ENCODE measurements at regions not wholly inside any gene's neighbourhood (a gene's known extent, or its start where the extent isn't known, plus 50 kb on each side); places are given as distances from the start of the nearest gene placed in this dataset.

- Mint-ChIP-seq H3K27ac (no peak overlapping the region), H3K4me3 (no peak overlapping the region), H3K27me3 (ENCODE audit: low read depth, poor library complexity) (peaks cover 3% of the 10 kb centered on the region), H3K9me3 (no peaks in the 10 kb centered on the region), H3K4me1 (no peaks in the 10 kb centered on the region), H3K36me3 (ENCODE audit: low read depth) (no peaks in the 10 kb centered on the region)
- no peak for DNase-seq
- TF ChIP-seq CTCF (IDR thresholded peaks at IDR 0.05) = no peak
Observed at GRCh38 chr2:212692466-212692865, 153.9 kb upstream of the ERBB4 start.

- no peaks in the 10 kb centered on the region for H3K4me1 Mint-ChIP-seq
- peak; percentile 97 for TF ChIP-seq CTCF (IDR thresholded peaks at IDR 0.05)
- H3K36me3 Mint-ChIP-seq (ENCODE audit: low read depth) = no peaks in the 10 kb centered on the region
- H3K27me3 Mint-ChIP-seq (ENCODE audit: low read depth, poor library complexity) = no peaks in the 10 kb centered on the region
- peak; percentile 66 for DNase-seq
- no peaks in the 10 kb centered on the region for H3K9me3 Mint-ChIP-seq
- H3K4me3 Mint-ChIP-seq = no peak overlapping the region
- H3K27ac Mint-ChIP-seq = no peak overlapping the region
Observed at GRCh38 chr2:212686285-212686895, 147.8 kb upstream of the ERBB4 start.

GRCh38 chr2:212683346-212684097 is 144.9 kb upstream of the ERBB4 start:
- no peak overlapping the region for H3K4me3 Mint-ChIP-seq
- H3K27me3 Mint-ChIP-seq (ENCODE audit: low read depth, poor library complexity) = no peaks in the 10 kb centered on the region

GRCh38 chr2:212682937-212683336 is 144.3 kb upstream of the ERBB4 start:
- no peak for TF ChIP-seq CTCF (IDR thresholded peaks at IDR 0.05)
- Mint-ChIP-seq H3K4me3 (no peak overlapping the region), H3K36me3 (ENCODE audit: low read depth) (no peaks in the 10 kb centered on the region), H3K9me3 (no peaks in the 10 kb centered on the region), H3K4me1 (no peaks in the 10 kb centered on the region), H3K27ac (no peak overlapping the region), H3K27me3 (ENCODE audit: low read depth, poor library complexity) (no peaks in the 10 kb centered on the region)
- no peak for DNase-seq

More at GRCh38 chr2:212683346-212684097, 144.9 kb upstream of the ERBB4 start:
- no peak for DNase-seq
- Mint-ChIP-seq H3K4me1 (no peaks in the 10 kb centered on the region), H3K36me3 (ENCODE audit: low read depth) (no peaks in the 10 kb centered on the region), H3K9me3 (no peaks in the 10 kb centered on the region), H3K27ac (no peak overlapping the region)
- TF ChIP-seq CTCF (IDR thresholded peaks at IDR 0.05) = no peak

GRCh38 chr2:212677466-212677865 is 138.9 kb upstream of the ERBB4 start:
- H3K27me3 Mint-ChIP-seq (ENCODE audit: low read depth, poor library complexity) = peaks cover 6% of the 10 kb centered on the region
- no peaks in the 10 kb centered on the region for H3K36me3 Mint-ChIP-seq (ENCODE audit: low read depth)
- peak overlapping the region; percentile 28 for H3K4me3 Mint-ChIP-seq
- no peaks in the 10 kb centered on the region for H3K9me3 Mint-ChIP-seq
- peak; percentile 4 for DNase-seq
- peaks cover 8% of the 10 kb centered on the region for H3K4me1 Mint-ChIP-seq
- no peak overlapping the region for H3K27ac Mint-ChIP-seq
- TF ChIP-seq CTCF (IDR thresholded peaks at IDR 0.05) = no peak

- DNase-seq = no peak
- H3K4me1 Mint-ChIP-seq = peaks cover 1% of the 10 kb centered on the region
- TF ChIP-seq CTCF (IDR thresholded peaks at IDR 0.05) = no peak
- H3K27ac Mint-ChIP-seq = no peak overlapping the region
- peaks cover 6% of the 10 kb centered on the region for H3K27me3 Mint-ChIP-seq (ENCODE audit: low read depth, poor library complexity)
- H3K36me3 Mint-ChIP-seq (ENCODE audit: low read depth) = no peaks in the 10 kb centered on the region
- H3K4me3 Mint-ChIP-seq = no peak overlapping the region
- H3K9me3 Mint-ChIP-seq = no peaks in the 10 kb centered on the region
Observed at GRCh38 chr2:212672186-212672585, 133.6 kb upstream of the ERBB4 start.

All from nephron progenitor cell (in vitro differentiated cells).